Brain microvascular endothelial cell (primary cell): ENCODE measurements at regions not wholly inside any gene's neighbourhood (a gene's known extent, or its start where the extent isn't known, plus 50 kb on each side); places are given as distances from the start of the nearest gene placed in this dataset.
"Not testable (repeated sequence)": the region's sequence is repeated elsewhere in the genome, so short reads cannot be mapped to it uniquely, and the experiment has no call there.

ENCODE experiments used
- DNase-seq: peaks from one replicate; pipeline ENCODE4 v3.0.0-alpha.2; 2020
- H3K27ac ChIP-seq: fragments of 250-450 bp; sonication (Bioruptor Pico); 2 replicates; pipeline ENCODE4 v1.5.1; 2020; ENCODE audit warnings: mild to moderate bottlenecking, moderate library complexity
- H3K27me3 ChIP-seq: fragments of 250-450 bp; sonication (Bioruptor Pico); replicated peaks from 2 replicates; pipeline ENCODE4 v1.5.1; 2020; ENCODE audit warnings: mild to moderate bottlenecking
- H3K36me3 ChIP-seq: fragments of 250-450 bp; sonication (Bioruptor Pico); replicated peaks from 2 replicates; pipeline ENCODE4 v1.5.1; 2020; ENCODE audit warnings: mild to moderate bottlenecking
- H3K4me3 ChIP-seq: 2 replicates; pipeline ENCODE4 v1.5.1; 2011; ENCODE audit warnings: low read depth, mild to moderate bottlenecking, control low read depth, low read length, moderate library complexity
- in situ Hi-C: cut with HindIII; loops from 2 replicates; pipeline ENCODE4 v1.10.0; 2017; ENCODE audit warnings: low sequenced_read_pairs, low pct_ligation_motif_present
- TF ChIP-seq, protein P1 (sequence below): IDR thresholded peaks from 2 replicates; pipeline ENCODE4 v1.5.1; 2011; ENCODE audit warnings: low read depth, mild to moderate bottlenecking, moderate library complexity, low read length, control low read depth, inconsistent platforms; ENCODE audit errors: missing control alignments

- TF ChIP-seq, protein P1, sequence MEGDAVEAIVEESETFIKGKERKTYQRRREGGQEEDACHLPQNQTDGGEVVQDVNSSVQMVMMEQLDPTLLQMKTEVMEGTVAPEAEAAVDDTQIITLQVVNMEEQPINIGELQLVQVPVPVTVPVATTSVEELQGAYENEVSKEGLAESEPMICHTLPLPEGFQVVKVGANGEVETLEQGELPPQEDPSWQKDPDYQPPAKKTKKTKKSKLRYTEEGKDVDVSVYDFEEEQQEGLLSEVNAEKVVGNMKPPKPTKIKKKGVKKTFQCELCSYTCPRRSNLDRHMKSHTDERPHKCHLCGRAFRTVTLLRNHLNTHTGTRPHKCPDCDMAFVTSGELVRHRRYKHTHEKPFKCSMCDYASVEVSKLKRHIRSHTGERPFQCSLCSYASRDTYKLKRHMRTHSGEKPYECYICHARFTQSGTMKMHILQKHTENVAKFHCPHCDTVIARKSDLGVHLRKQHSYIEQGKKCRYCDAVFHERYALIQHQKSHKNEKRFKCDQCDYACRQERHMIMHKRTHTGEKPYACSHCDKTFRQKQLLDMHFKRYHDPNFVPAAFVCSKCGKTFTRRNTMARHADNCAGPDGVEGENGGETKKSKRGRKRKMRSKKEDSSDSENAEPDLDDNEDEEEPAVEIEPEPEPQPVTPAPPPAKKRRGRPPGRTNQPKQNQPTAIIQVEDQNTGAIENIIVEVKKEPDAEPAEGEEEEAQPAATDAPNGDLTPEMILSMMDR = no peak
- in situ Hi-C loops = no loop called here
- H3K27ac ChIP-seq = no peak overlapping the region
- no peak for DNase-seq
- H3K4me3 ChIP-seq = no peak overlapping the region
- H3K27me3 ChIP-seq = no peaks in the 10 kb centered on the region
- H3K36me3 ChIP-seq = no peaks in the 10 kb centered on the region
These were observed 530.1 kb downstream of the ZNF385D start for GRCh38 chr3:21220944-21221343.

DNA sequence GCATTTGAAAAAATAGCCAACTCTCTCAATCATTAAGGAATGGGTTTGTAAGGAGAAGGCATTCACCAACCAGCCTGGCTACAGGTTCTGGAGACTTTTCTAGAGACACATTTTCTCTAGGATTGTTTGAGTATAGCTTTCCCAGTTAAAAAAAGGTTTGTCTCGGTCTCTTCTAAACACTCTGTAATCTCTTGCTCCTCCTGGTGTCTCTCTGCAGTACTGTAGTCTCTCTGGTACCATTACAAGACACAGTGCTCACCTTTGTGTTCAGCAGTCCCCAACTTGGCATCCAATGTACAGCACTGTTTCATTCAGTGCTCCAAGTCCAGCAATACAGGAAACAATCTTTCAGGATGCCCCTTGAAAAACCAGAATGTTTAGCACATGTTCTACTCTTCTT is 534.4 kb downstream of the ZNF385D start:
- no peaks in the 10 kb centered on the region for H3K36me3 ChIP-seq
- H3K4me3 ChIP-seq = no peak overlapping the region
- H3K27me3 ChIP-seq = no peaks in the 10 kb centered on the region
- no peak overlapping the region for H3K27ac ChIP-seq
- TF ChIP-seq, protein P1 = peak; percentile 54
- DNase-seq = peak; percentile 32
- in situ Hi-C loops = no loop called here

- H3K36me3 ChIP-seq, DNase-seq, in situ Hi-C loops, H3K27me3 ChIP-seq, H3K4me3 ChIP-seq, H3K27ac ChIP-seq: not testable (repeated sequence)
These were observed 546.9 kb downstream of the ZNF385D start for GRCh38 chr3:21204122-21204521.

GRCh38 chr3:21195203-21195602 is 555.8 kb downstream of the ZNF385D start:
- DNase-seq = no peak
- Histone ChIP-seq H3K36me3 (no peaks in the 10 kb centered on the region), H3K27ac (no peak overlapping the region), H3K4me3 (no peak overlapping the region), H3K27me3 (no peaks in the 10 kb centered on the region)
- TF ChIP-seq, protein P1 = no peak
- in situ Hi-C loops = no loop called here

DNA sequence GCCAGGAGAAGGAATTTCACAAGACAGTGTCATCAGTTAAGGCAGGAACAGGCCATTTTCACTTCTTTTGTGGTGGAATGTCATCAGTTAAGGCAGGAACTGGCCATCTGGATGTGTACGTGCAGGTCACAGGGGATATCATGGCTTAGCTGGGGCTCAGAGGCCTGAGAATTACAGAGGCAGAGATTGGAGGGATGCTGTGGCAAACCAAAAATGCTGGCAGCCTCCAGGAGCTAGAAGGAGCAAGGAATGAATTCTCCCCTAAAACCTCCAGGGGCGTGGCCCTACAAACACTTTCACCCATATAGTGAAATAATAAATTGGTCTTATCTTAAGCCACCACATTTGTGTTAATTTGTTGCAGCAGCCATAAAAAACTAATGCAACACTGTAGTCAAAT is 557.0 kb downstream of the ZNF385D start:
- in situ Hi-C loops, H3K27ac ChIP-seq, H3K4me3 ChIP-seq, H3K36me3 ChIP-seq, H3K27me3 ChIP-seq, DNase-seq: not testable (repeated sequence)

- Histone ChIP-seq H3K4me3 (no peak overlapping the region), H3K36me3 (no peaks in the 10 kb centered on the region), H3K27ac (no peak overlapping the region), H3K27me3 (no peaks in the 10 kb centered on the region)
- in situ Hi-C loops = no loop called here
- TF ChIP-seq, protein P1 = no peak
- no peak for DNase-seq
These were observed 562.6 kb downstream of the ZNF385D start for GRCh38 chr3:21188459-21188858.

DNA sequence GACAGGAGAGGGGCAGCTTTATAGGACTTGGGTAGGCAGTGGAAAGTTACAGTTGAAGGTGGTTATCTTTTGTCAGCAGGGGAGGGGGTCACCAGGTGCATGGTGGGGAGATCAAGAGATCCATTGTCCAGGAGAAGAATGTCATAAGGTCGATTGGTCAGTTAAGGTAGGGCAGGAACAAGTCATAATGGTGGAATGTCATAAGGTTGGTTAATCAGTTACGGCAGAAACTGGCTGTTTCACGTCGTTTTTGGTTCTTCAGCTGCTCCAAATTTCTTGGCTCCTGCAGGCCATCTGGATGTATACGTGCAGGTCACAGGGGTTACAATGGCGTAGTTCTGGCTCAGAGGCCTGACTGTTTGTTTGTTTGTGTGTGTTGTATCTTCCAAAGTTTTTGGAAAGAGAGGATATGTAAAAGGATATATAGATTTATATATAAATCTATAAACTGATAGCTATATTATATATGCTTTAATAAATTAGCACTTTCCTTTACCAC is 565.1 kb downstream of the ZNF385D start:
- Histone ChIP-seq H3K36me3 (no peaks in the 10 kb centered on the region), H3K4me3 (no peak overlapping the region), H3K27me3 (no peaks in the 10 kb centered on the region), H3K27ac (no peak overlapping the region)
- no peak for DNase-seq
- in situ Hi-C loops = no loop called here
- TF ChIP-seq, protein P1 = no peak
